RPMI7951 (cell line): ENCODE measurements at regions not wholly inside any gene's neighbourhood (a gene's known extent, or its start where the extent isn't known, plus 50 kb on each side); places are given as distances from the start of the nearest gene placed in this dataset.
A peak's percentile ranks its signal among the peaks of the same experiment; 100 is the strongest.
"Not testable (repeated sequence)": the region's sequence is repeated elsewhere in the genome, so short reads cannot be mapped to it uniquely, and the experiment has no call there.

ENCODE experiments used
- DNase-seq: peaks from one replicate; pipeline ENCODE4 v3.0.0-alpha.2; 2012; ENCODE audit warnings: low read depth

GRCh38 chr4:164591666-164592065, 162.3 kb upstream of the SMIM31 start:
- DNase-seq, result no peak

GRCh38 chr4:164595751-164596150, 158.2 kb upstream of the SMIM31 start:
- no peak for DNase-seq

GRCh38 chr4:164596318-164596878, 157.5 kb upstream of the SMIM31 start:
- DNase-seq, result no peak

- DNase-seq, result no peak
These were observed 157.0 kb upstream of the SMIM31 start for GRCh38 chr4:164596927-164597326.

GRCh38 chr4:164601653-164602052, 152.3 kb upstream of the SMIM31 start:
- DNase-seq, result no peak

GRCh38 chr4:164605791-164606190, 148.1 kb upstream of the SMIM31 start:
- DNase-seq, result not testable (repeated sequence)

- DNase-seq, result no peak
These were observed 147.5 kb upstream of the SMIM31 start for GRCh38 chr4:164606478-164606877.

- no peak for DNase-seq
These were observed 140.7 kb upstream of the SMIM31 start for GRCh38 chr4:164613256-164613655.

- DNase-seq, result no peak
These were observed 140.1 kb upstream of the SMIM31 start for GRCh38 chr4:164613792-164614191.

- no peak for DNase-seq
These were observed 139.6 kb upstream of the SMIM31 start for GRCh38 chr4:164614329-164614728.

- no peak for DNase-seq
These were observed 138.9 kb upstream of the SMIM31 start for GRCh38 chr4:164614999-164615398.

GRCh38 chr4:164615964-164616363, 138.0 kb upstream of the SMIM31 start:
- DNase-seq, result no peak

- DNase-seq, result no peak
These were observed 137.0 kb upstream of the SMIM31 start for GRCh38 chr4:164616961-164617360.

GRCh38 chr4:164617426-164617825, 136.5 kb upstream of the SMIM31 start:
- no peak for DNase-seq

GRCh38 chr4:164617911-164618310, 136.0 kb upstream of the SMIM31 start:
- no peak for DNase-seq

GRCh38 chr4:164621886-164622521, 131.9 kb upstream of the SMIM31 start:
- DNase-seq, result peak; percentile 4

- DNase-seq, result no peak
These were observed 130.8 kb upstream of the SMIM31 start for GRCh38 chr4:164623099-164623498.

- no peak for DNase-seq
These were observed 114.9 kb upstream of the SMIM31 start for GRCh38 chr4:164639001-164639400.

- peak; percentile 6 for DNase-seq
These were observed 105.6 kb upstream of the SMIM31 start for GRCh38 chr4:164648151-164648848.

- peak; percentile 0 for DNase-seq
These were observed 105.1 kb upstream of the SMIM31 start for GRCh38 chr4:164648849-164649212.

- DNase-seq, result no peak
These were observed 94.2 kb upstream of the SMIM31 start for GRCh38 chr4:164659765-164660164.

- DNase-seq, result not testable (repeated sequence)
These were observed 77.8 kb upstream of the SMIM31 start for GRCh38 chr4:164676152-164676551.

GRCh38 chr4:164683040-164683439, 70.9 kb upstream of the SMIM31 start:
- DNase-seq, result no peak
